Right cardiac atrium (tissue), 5 donors: ENCODE measurements at regions not wholly inside any gene's neighbourhood (a gene's known extent, or its start where the extent isn't known, plus 50 kb on each side); places are given as distances from the start of the nearest gene placed in this dataset.

ENCODE experiments used
- ATAC-seq, 2 donors: fragments of 200-7000 bp; cut with Tn5 transposase; one replicate each; pipeline versions ENCODE4 v1.8.0 to v1.9.1; 2020; ENCODE audit warnings: moderate library complexity in 2 of 2, mild to moderate bottlenecking in 1 of 2
- DNase-seq, 3 donors: peaks; one replicate each; pipeline ENCODE4 v3.0.0-alpha.2; 2020
- H3K27ac ChIP-seq: one replicate; pipeline ENCODE4 v1.5.1; 2013; ENCODE audit warnings: mild to moderate bottlenecking, low read length, control low read depth, moderate library complexity
- H3K27me3 ChIP-seq: one replicate; pipeline ENCODE4 v1.6.1; 2013; ENCODE audit not compliant: control insufficient read depth, insufficient read depth
- H3K4me1 ChIP-seq: one replicate; pipeline ENCODE4 v1.6.1; 2013; ENCODE audit warnings: low read length; ENCODE audit not compliant: control insufficient read depth, insufficient read depth
- H3K4me3 ChIP-seq: one replicate; pipeline ENCODE4 v1.5.1; 2013; ENCODE audit warnings: low read length, control low read depth
- H3K9me3 ChIP-seq: one replicate; pipeline ENCODE4 v1.6.1; 2013; ENCODE audit warnings: low read length; ENCODE audit not compliant: control insufficient read depth
- WGBS: extraction: QIAGEN DNeasy Blood & Tissue Kit; methylation state at CpG from one replicate; pipeline ENCODE4 v1.1.7; 2013; 5-methylcytosine and 5-hydroxymethylcytosine counted together
- intact Hi-C, 4 donors: fragments of 100-400 bp; cut with DNase I; formaldehyde crosslinking; loops; one replicate each; pipeline versions ENCODE4 v1.11.0 to v1.14.0; 2022 to 2023
- donor health status: healthy with polysubstance abuse.
- donor health status: DM: no; HTN: yes; CAD: no.
- donor health status: DM: no; HTN: no; CAD: no.
- donor health status: DM: no; HTN: yes; CAD: no; lungs with severe emphysema.
- donor health status: DM: yes; HTN: yes; CAD: no.

- intact Hi-C loops = no loop called here
- Histone ChIP-seq H3K27me3 (no peaks in the 10 kb centered on the region), H3K4me3 (no peak overlapping the region), H3K27ac (no peak overlapping the region), H3K9me3 (no peaks in the 10 kb centered on the region), H3K4me1 (no peaks in the 10 kb centered on the region)
- ATAC-seq (no peak), DNase-seq (no peak)
- 76% methylated on average over 1 of the region's 1 CpG for WGBS
Measured at GRCh38 chr4:32290102-32290501, 1569.9 kb downstream of the PCDH7 start.

GRCh38 chr4:32318926-32319325 is 1598.8 kb downstream of the PCDH7 start:
- Histone ChIP-seq H3K27me3 (no peaks in the 10 kb centered on the region), H3K27ac (no peak overlapping the region), H3K4me3 (no peak overlapping the region), H3K9me3 (no peaks in the 10 kb centered on the region), H3K4me1 (no peaks in the 10 kb centered on the region)
- ATAC-seq = peak in 1 of 2 donors; percentile 33
- intact Hi-C loops = no loop called here
- DNase-seq = no peak
- 85% methylated on average over 7 of the region's 7 CpGs for WGBS

- WGBS = 70% methylated on average over 3 of the region's 3 CpGs
- Histone ChIP-seq H3K27ac (no peak overlapping the region), H3K9me3 (no peaks in the 10 kb centered on the region), H3K27me3 (no peaks in the 10 kb centered on the region), H3K4me1 (no peaks in the 10 kb centered on the region), H3K4me3 (no peak overlapping the region)
- DNase-seq = no peak
- intact Hi-C loops = no loop called here
- no peak for ATAC-seq
Measured at GRCh38 chr4:32321421-32321820, 1601.3 kb downstream of the PCDH7 start.

- H3K9me3 ChIP-seq = no peaks in the 10 kb centered on the region
- WGBS = 89% methylated on average over 1 of the region's 1 CpG
- H3K27me3 ChIP-seq = no peaks in the 10 kb centered on the region
- H3K27ac ChIP-seq = no peak overlapping the region
- no peaks in the 10 kb centered on the region for H3K4me1 ChIP-seq
- ATAC-seq (no peak), DNase-seq (no peak)
- no peak overlapping the region for H3K4me3 ChIP-seq
- intact Hi-C loops = no loop called here
Measured at GRCh38 chr4:32334759-32335158, 1614.6 kb downstream of the PCDH7 start.

- Histone ChIP-seq H3K9me3 (no peaks in the 10 kb centered on the region), H3K4me3 (no peak overlapping the region), H3K27ac (no peak overlapping the region), H3K4me1 (no peaks in the 10 kb centered on the region), H3K27me3 (no peaks in the 10 kb centered on the region)
- intact Hi-C loops = no loop called here
- no peak for ATAC-seq
- DNase-seq = no peak
- 71% methylated on average over 2 of the region's 2 CpGs for WGBS
Measured at GRCh38 chr4:32337403-32337802, 1617.2 kb downstream of the PCDH7 start.

- H3K4me3 ChIP-seq = no peak overlapping the region
- intact Hi-C loops = no loop called here
- DNase-seq (no peak), ATAC-seq (no peak)
- no peaks in the 10 kb centered on the region for H3K4me1 ChIP-seq
- H3K9me3 ChIP-seq = no peaks in the 10 kb centered on the region
- no peak overlapping the region for H3K27ac ChIP-seq
- H3K27me3 ChIP-seq = no peaks in the 10 kb centered on the region
Measured at GRCh38 chr4:32340591-32340990, 1620.4 kb downstream of the PCDH7 start.

- 78% methylated on average over 1 of the region's 1 CpG for whole genome bisulfite sequencing
- DNase-seq = no peak
- Histone ChIP-seq H3K9me3 (no peaks in the 10 kb centered on the region), H3K4me1 (no peaks in the 10 kb centered on the region), H3K27me3 (no peaks in the 10 kb centered on the region), H3K4me3 (no peak overlapping the region), H3K27ac (no peak overlapping the region)
- no peak for ATAC-seq
- intact Hi-C loops = no loop called here
Measured at GRCh38 chr4:32341342-32341741, 1621.2 kb downstream of the PCDH7 start.

GRCh38 chr4:32342054-32342453 is 1621.9 kb downstream of the PCDH7 start:
- Histone ChIP-seq H3K4me1 (no peaks in the 10 kb centered on the region), H3K4me3 (no peak overlapping the region), H3K27me3 (no peaks in the 10 kb centered on the region), H3K9me3 (no peaks in the 10 kb centered on the region), H3K27ac (no peak overlapping the region)
- ATAC-seq (no peak), DNase-seq (no peak)
- intact Hi-C loops = no loop called here

- Histone ChIP-seq H3K4me3 (no peak overlapping the region), H3K9me3 (no peaks in the 10 kb centered on the region), H3K4me1 (no peaks in the 10 kb centered on the region), H3K27ac (no peak overlapping the region), H3K27me3 (no peaks in the 10 kb centered on the region)
- ATAC-seq (no peak), DNase-seq (no peak)
- intact Hi-C loops = no loop called here
- WGBS = 74% methylated on average over 4 of the region's 4 CpGs
Measured at GRCh38 chr4:32349026-32349425, 1628.9 kb downstream of the PCDH7 start.

GRCh38 chr4:32374206-32374605 is 1654.0 kb downstream of the PCDH7 start:
- no peaks in the 10 kb centered on the region for H3K9me3 ChIP-seq
- 80% methylated on average over 2 of the region's 2 CpGs for WGBS
- ATAC-seq (no peak), DNase-seq (no peak)
- H3K4me1 ChIP-seq = no peaks in the 10 kb centered on the region
- H3K27ac ChIP-seq = no peak overlapping the region
- intact Hi-C loops = no loop called here
- no peaks in the 10 kb centered on the region for H3K27me3 ChIP-seq
- no peak overlapping the region for H3K4me3 ChIP-seq

GRCh38 chr4:32393806-32394205 is 1673.6 kb downstream of the PCDH7 start:
- no peaks in the 10 kb centered on the region for H3K4me1 ChIP-seq
- no peaks in the 10 kb centered on the region for H3K27me3 ChIP-seq
- DNase-seq = no peak
- intact Hi-C loops = no loop called here
- H3K4me3 ChIP-seq = no peak overlapping the region
- H3K27ac ChIP-seq = no peak overlapping the region
- H3K9me3 ChIP-seq = no peaks in the 10 kb centered on the region
- WGBS = 42% methylated on average over 3 of the region's 3 CpGs
- no peak for ATAC-seq

- H3K4me1 ChIP-seq = no peaks in the 10 kb centered on the region
- 88% methylated on average over 1 of the region's 1 CpG for WGBS
- intact Hi-C loops = no loop called here
- no peak overlapping the region for H3K27ac ChIP-seq
- H3K27me3 ChIP-seq = no peaks in the 10 kb centered on the region
- no peak for ATAC-seq
- no peak overlapping the region for H3K4me3 ChIP-seq
- DNase-seq = no peak
- no peaks in the 10 kb centered on the region for H3K9me3 ChIP-seq
Measured at GRCh38 chr4:32394255-32394654, 1674.1 kb downstream of the PCDH7 start.
